HT1080 (cell line): ENCODE measurements at regions not wholly inside any gene's neighbourhood (a gene's known extent, or its start where the extent isn't known, plus 50 kb on each side); places are given as distances from the start of the nearest gene placed in this dataset.
"Not testable (repeated sequence)": the region's sequence is repeated elsewhere in the genome, so short reads cannot be mapped to it uniquely, and the experiment has no call there.

Experiments used
- DNase-seq: peaks from one replicate; pipeline ENCODE4 v3.0.0-alpha.2; 2015; ENCODE audit warnings: low read depth

- DNase-seq: no peak
Measured at GRCh38 chr1:233473549-233474204, 140.2 kb upstream of the KCNK1 start.

DNA sequence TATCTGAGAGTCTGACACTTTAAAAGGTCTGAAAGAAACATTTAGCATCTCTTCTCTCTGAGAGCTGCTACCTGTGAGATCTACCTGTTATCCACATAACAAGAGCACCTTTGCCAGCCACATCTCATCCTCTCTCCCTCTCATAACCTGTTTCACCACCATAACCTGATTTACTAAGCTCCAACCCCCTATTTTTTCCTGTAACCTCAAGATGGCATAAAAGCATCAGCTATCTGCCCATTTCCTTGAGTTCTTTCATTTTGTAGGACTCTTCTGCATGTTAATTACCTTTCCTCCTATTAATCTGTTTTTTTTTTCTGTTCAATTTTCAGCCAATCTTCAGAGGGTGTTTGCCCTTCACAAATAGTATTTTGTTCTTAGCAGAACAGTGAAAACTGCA lies 136.5 kb upstream of the KCNK1 start:
- no peak for DNase-seq

DNA sequence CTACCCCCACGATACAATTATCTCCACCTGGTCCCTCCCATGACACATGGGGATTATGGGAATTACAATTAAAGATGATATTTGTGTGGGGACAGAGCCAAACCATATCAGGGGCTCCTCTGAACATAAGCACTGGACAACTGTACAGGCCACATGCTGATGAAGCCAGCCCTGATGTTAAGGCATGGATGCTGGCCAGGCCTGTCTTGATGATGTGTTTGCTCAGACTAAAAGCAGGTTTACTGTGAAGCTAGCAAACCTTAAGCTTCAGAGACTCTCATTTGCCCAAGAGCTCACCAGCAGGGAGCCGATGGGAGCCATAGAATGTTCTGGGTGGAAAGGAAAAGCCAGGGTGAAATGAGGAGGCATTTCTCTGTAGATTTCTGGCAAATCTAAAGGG lies 135.3 kb upstream of the KCNK1 start:
- no peak for DNase-seq

GRCh38 chr1:233479110-233479890 lies 134.6 kb upstream of the KCNK1 start:
- DNase-seq: no peak

DNA sequence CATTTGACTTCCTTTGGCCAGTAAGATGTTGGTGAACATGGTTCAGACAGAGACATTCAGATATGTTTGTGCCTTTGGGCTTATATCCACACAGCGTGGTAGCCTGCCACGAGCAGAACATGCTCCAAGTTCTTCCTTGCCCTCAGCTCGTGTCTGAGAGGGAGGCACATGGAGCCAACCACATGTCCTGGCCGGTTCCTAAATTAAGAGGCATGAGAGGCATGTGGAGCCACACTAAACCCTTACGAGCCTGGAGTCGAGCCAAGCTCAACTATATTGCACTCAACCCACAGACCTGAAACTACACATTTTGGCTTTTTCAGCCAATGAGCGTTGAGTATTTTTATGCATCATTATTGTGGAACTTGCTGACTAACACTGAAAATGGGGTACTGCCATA lies 133.7 kb upstream of the KCNK1 start:
- no peak for DNase-seq

- no peak for DNase-seq
Measured at GRCh38 chr1:233482388-233482787, 131.5 kb upstream of the KCNK1 start.

DNA sequence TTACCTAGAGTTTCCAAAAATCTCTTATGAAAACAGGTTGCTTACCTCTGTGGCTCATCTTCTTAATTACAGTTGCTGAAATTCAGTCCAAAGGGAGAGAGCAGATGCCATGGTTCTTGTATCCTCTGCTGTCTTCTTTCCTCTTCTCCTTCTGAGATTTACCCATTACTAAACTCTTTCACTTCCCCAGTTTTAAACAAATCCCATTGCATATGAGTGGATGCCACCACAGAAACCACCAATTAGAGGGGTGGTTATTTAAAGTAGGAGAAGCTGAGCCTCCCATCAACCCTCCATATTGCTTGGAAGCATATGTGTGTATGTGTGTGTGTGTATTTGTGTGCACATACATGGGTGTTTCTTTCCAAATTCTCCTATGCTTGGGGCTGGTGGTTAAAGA lies 128.5 kb upstream of the KCNK1 start:
- DNase-seq: no peak

GRCh38 chr1:233485809-233486398 lies 128.0 kb upstream of the KCNK1 start:
- DNase-seq: no peak

DNA sequence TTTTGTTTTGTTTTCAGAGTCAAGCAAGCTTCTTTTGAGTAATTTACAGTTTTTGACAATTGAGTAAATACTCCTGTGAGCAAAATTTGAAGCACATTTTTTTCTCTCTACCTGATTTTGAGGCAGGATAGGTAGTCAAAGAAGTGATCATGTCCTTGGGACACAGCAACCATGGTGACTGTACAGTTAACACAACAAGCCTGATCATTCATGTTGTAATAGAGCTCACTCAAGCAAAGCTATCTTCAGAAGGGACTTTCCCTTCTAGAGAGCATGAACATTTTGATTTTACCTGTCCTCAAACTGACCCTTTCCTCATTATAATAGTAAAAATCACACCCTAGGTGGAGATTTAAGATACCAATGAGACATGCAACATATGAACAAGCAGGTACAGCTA lies 126.5 kb upstream of the KCNK1 start:
- no peak for DNase-seq

GRCh38 chr1:233489411-233489810 lies 124.5 kb upstream of the KCNK1 start:
- no peak for DNase-seq

DNA sequence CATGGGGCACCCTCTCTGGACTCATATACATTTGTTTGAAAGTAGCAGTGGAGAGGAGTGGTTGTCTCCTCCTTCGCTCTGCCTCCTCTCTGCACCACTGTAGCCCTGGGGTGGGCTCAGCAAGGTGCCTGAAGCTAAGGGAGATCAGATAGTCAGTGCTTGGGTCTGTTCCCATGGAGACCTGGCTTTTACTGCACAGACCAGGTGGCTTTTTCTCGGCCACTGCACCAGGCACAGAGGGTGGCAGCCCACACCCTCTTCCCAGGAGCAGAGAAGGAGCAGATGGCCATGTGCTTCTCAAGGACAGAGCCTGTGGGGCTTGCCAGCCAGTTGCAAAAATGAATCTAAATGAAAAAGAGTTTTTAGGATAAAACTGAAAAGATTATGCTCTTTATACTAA lies 123.4 kb upstream of the KCNK1 start:
- no peak for DNase-seq

- DNase-seq: no peak
Measured at GRCh38 chr1:233491953-233492620, 121.8 kb upstream of the KCNK1 start.

- no peak for DNase-seq
Measured at GRCh38 chr1:233496993-233497392, 116.9 kb upstream of the KCNK1 start.

- no peak for DNase-seq
Measured at GRCh38 chr1:233497679-233498078, 116.2 kb upstream of the KCNK1 start.

DNA sequence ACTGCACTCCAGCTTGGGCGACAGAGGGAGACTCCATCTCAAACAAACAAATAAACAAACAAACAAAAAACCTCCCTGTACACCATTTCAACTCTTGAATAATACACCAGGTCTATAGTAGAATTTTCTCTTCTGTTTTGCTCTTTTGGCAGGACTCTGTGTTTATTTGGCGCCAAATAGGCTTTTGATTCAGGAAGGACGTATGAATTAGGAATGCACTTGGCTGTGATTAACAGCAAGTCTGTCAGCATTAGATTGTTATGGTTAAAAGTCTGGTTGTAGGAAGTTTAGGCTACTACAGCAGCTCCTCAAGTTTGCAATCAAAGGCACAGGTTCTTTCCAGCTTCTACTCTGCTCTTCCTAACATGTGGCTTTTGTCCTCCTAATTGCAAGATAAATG lies 113.8 kb upstream of the KCNK1 start:
- DNase-seq: no peak

DNA sequence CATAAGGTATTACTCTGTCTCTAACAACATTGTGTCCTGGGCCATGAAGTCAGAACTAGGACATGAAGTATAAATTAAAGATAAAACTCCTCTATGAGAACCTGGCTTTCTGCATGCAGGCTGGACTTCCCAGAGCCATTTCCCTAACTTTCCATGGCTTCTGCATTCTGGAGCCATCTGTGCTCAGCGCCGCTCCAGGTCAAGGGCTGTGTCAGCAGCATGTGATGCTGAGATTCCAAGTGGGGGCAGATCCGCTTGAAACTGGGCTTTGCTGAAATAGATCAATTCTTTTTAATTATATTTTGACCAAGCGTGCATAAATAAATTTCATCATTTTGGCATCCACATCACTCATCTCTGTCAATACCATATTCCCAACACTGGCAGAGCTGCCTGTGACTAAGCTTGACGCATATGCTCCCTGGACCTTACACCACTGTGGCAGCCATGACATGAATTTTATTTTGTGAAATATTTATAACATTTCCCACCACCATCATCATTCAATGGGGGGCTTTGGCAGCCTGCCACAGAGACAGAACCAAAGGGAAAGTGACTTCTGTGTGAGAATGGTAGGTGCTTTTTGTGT lies 110.4 kb upstream of the KCNK1 start:
- no peak for DNase-seq

- DNase-seq: no peak
Measured at GRCh38 chr1:233505130-233505529, 108.8 kb upstream of the KCNK1 start.

GRCh38 chr1:233505889-233506288 lies 108.0 kb upstream of the KCNK1 start:
- DNase-seq: not testable (repeated sequence)

DNA sequence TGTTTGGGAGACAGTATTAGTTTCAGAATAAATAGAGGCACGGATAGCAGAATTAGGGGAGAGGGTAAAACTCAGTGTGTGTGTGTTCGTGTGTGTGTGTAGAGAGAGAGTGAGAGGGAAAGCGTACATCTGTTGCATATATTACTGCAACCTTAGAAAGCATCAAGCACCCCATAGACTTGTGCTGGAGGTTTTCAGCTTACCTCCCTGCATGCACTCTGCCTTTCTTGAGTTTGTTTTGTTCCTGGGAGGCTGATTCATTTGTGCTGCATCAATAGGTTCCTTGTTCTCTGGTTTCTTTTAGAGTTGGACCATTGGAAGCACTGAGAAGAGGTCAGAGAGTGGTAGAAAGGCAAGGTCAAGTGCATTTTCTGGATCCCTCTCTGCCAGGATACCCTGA lies 104.4 kb upstream of the KCNK1 start:
- DNase-seq: peak; percentile 19

DNA sequence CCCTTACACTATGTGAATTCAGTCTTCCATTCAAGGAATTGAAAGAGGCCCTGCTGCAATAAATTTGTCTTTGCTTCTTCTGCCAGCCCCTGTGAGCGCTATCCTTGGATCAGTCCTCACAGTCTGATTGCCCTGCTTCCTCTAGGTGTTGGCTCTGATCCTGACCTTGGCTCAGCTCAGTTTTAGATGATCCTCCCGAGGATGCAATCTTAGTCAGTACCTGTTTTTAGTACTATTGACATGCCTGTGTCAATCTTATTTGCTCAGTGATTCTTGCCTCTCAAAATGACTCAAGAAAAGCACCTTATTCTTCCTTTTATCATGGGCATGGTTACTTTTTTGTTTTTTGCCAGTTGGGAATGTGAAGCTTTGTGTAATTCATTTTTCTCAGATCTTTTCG lies 101.4 kb upstream of the KCNK1 start:
- DNase-seq: no peak

GRCh38 chr1:233513431-233513830 lies 100.5 kb upstream of the KCNK1 start:
- no peak for DNase-seq

GRCh38 chr1:233514946-233515391 lies 98.9 kb upstream of the KCNK1 start:
- DNase-seq: no peak
